Stimulated activated CD4-positive, alpha-beta T cell treated with anti-CD3 and anti-CD28 coated beads, Interleukin-4, amount 100 ng/mL, for 1 hour (primary cell): ENCODE measurements at regions not wholly inside any gene's neighbourhood (a gene's known extent, or its start where the extent isn't known, plus 50 kb on each side); places are given as distances from the start of the nearest gene placed in this dataset.

Experiments used
- DNase-seq: peaks from one replicate; pipeline ENCODE4 v3.0.0-alpha.2; 2020

DNA sequence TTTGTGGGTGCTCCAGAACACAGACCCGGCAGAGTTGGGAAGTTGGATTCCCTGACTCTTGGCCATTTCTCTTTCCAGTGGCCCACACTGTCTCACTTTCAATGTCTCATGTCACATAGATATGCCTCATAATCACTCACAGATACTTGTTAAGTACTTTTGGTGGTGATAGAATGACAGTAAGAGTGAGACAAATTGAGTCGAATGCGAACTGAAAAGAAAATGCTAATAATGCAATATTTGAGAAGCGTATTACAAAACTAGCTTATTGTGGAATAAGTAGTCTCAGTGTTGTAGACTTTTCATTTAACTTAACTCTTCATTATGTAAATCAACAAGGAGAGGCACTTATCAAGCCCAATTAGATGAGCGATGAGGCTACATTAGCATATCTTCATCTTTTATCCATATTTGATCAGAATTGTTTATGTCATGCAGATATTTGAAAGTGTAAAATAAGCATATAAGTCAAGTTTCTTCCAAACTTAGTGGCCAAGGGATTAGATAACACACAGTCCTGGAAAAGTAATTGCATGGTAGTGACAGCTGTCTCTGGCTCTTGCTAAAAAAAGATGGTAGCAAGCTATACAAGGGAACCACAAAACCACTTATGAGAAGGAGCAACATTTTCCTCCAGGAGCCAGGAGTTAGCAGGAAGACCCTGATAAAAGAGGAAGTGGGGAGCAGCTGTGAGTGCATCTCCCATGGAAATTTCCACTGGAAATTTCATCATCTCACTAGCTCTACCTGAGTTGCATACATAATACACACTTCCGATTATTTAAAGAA is 243.6 kb downstream of the ARRDC4 start:
- DNase-seq: no peak

GRCh38 chr15:98207928-98208327 is 247.4 kb downstream of the ARRDC4 start:
- DNase-seq: no peak

- no peak for DNase-seq
Measured at GRCh38 chr15:98213346-98213979, 253.0 kb downstream of the ARRDC4 start.

GRCh38 chr15:98216166-98216565 is 255.7 kb downstream of the ARRDC4 start:
- no peak for DNase-seq

DNA sequence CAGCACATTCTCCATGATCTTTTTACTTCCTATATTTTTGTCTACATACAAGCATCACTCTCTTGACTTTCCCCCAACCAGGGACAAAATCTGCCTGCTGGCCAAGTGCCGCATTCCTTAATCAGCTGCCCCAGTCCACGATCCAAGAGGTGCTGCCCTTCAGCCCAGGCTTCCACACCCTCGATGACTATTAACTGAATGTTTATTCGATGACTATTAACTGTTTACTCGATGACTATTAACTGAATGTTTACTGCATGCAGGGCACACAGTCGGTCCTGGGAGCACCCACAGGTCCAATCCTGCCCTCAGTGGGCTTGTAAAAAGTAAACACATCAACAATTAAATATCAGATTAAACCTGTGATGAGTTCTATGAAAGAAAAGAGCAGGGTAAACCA is 256.9 kb downstream of the ARRDC4 start:
- no peak for DNase-seq

DNA sequence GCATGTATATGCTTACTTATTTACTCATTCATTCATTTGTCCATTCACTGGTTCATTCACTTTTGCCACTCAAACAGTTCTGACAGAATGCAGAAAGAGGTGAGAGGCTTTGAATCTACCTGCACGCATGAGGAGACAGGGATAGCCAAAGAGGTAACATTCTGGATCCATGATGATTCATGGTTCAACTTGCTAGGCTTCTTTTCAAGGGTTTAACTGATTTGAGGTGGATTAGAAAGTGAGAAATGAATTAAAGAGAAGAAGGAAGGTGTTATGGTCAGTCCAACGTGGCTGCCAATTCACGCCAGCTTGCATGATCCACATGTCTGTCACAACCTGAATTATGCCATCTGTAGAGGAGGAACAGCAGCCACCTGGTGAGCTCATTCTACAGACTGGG is 260.6 kb downstream of the ARRDC4 start:
- no peak for DNase-seq

GRCh38 chr15:98221577-98221976 is 261.1 kb downstream of the ARRDC4 start:
- no peak for DNase-seq

GRCh38 chr15:98226149-98226548 is 265.6 kb downstream of the ARRDC4 start:
- no peak for DNase-seq

DNA sequence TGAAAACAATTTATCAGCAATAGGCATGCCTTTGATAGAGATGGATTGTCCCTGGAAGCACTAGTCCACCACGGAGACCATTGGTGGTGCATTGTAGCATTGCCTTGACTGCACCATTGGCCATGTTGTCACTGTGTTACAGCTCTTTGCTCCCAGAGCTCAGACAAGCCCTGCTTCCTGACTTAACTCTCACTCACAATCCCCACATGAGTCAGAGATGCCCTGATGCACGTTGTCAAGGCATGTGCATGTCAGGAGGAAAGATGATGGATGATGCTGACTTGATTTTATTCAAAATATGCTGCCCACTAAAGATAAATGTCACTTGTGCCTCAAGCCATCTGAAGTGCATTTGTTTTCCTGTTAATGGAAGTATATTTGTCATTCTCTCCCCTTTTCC is 266.1 kb downstream of the ARRDC4 start:
- DNase-seq: no peak

DNA sequence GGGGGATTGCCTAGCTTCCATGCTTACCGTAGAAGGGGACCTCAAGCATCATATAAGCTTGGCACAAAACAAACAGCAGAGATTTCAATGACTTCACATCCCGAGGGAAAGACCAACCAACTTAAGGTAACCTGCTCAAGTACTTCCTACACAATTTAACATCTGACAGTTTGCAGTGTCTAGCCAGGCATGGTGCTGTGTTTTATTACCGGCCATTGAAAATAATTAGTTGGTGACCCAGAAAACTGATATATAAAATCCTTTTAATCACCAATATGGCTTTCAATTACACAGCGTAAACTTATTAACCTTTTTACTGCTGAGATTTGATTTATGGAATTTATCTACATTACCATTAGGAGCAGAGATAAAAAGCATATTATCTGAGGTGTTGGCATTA is 268.3 kb downstream of the ARRDC4 start:
- DNase-seq: no peak

GRCh38 chr15:98230975-98231374 is 270.5 kb downstream of the ARRDC4 start:
- DNase-seq: no peak

- DNase-seq: no peak
Measured at GRCh38 chr15:98231696-98232440, 271.4 kb downstream of the ARRDC4 start.

- no peak for DNase-seq
Measured at GRCh38 chr15:98232761-98233160, 272.3 kb downstream of the ARRDC4 start.

- DNase-seq: no peak
Measured at GRCh38 chr15:98233873-98234272, 273.4 kb downstream of the ARRDC4 start.

- no peak for DNase-seq
Measured at GRCh38 chr15:98240303-98240702, 279.8 kb downstream of the ARRDC4 start.

- no peak for DNase-seq
Measured at GRCh38 chr15:98241032-98241554, 280.6 kb downstream of the ARRDC4 start.

DNA sequence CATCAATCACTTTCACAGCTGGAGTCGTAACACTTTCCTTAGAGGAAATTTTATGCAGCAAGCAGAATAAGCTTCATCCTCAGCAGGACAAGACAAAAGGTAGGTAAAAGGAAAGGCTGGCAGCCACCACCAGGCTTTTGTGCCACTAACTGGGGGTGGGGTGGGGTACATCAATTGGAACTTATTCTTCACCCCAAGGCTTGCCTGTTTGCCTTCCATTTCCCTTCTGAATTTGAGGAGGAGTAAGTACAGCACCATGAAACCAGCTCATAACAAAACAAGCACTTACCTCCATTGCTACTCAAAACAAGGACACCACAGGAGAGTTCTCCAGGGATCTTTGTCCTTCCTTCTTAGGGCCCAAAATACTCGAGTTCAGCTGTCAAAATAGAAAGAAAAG is 296.8 kb downstream of the ARRDC4 start:
- DNase-seq: no peak

DNA sequence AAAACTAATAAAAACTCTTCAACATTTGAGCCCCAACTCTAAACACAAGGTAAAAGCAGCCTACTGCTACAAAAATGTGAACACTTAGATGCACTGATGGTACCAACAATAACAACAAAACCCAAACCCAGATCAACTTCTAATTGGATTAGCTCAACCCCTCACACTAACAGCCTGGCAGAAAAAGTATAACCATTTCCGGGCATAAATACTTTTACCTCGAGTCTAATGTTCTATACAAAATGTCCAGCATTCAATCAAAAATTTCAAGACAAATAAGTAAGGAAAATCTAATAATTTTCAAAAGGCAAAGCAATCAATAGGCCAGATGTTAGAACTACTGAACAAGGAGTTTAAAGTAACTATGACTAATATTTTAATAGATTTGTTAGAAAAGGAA is 303.3 kb downstream of the ARRDC4 start:
- DNase-seq: no peak

GRCh38 chr15:98266295-98266694 is 305.8 kb downstream of the ARRDC4 start:
- DNase-seq: no peak

DNA sequence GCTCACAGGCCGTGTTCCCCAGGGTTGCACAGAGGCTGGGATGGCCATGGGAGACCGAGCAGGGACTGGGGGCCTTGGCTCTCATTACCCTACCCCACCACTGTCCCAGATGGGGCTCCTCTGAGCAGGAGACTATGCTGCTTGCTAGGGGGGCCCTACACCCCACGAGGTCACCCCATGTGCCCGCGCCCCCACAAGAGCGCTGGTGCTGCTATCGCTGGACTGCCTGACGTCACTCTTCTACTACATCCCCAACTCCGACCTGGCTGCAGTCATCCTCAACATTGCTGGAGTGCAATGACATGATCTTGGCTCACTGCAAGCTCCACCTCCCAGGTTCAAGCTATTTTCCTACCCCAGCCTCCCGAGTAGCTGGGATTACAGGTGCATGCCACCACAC is 307.7 kb downstream of the ARRDC4 start:
- DNase-seq: no peak

DNA sequence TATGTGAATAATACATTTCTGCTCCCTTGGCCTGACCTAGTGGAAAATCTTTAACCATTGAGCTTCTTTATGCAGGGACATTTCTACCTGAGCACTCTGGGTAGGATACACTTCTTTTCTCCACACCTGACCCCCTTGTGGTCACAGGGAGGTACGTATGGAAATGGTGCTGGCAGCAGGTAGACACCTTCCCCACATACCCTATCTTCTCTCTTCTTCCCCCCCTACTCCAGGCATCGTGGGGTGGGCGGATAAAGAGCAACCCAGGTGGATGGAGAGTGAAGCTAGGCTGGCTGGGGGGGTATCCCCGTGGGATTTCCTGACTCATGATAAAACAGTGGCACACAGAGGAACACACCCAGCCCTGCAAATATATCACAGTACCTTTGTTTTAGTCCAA is 312.1 kb downstream of the ARRDC4 start:
- DNase-seq: no peak

DNA sequence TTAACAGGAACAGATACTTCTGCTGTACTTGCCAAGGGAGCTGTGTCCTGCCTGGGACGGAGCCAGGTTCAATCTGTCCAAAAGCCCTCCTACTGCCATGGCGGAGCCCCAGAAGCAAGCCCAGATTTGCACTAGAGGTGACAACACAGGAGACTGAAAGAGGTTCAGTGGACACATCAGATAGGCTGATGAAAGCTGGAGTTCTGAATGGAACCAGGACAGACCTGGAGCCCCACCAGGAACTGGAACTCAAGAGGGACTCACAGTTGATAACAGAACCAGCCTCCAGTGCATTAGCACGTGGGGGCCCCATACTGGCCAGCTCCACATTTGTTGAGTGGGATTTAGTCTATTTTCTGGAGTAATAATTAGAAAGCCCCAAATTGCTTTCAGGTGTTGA is 315.5 kb downstream of the ARRDC4 start:
- no peak for DNase-seq

GRCh38 chr15:98277602-98278001 is 317.1 kb downstream of the ARRDC4 start:
- DNase-seq: no peak
